ENCODE measurements at regions not wholly inside any gene's neighbourhood (a gene's known extent, or its start where the extent isn't known, plus 50 kb on each side); places are given as distances from the start of the nearest gene placed in this dataset.

DNA sequence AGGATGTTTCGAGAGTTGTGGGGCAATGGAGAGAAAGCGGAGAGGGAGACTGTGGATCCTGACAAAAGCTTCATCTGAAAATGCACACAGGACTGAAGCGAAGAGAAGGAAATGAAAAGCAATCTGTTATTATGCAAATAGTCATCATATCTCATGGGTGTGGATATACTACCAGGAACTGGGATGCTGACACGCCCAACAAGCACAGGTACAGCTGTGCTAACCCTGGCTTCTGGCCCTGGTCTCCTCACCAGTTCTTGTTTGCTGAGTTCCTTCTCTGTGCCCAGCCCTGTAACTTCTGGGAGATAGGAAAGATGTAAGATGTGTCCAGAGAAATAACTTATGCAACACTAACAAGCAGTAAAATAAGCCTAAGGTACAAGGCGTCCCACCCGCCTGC lies 358.8 kb downstream of the CMPK2 start:
- no peak for ATAC-seq
- no peak for TF ChIP-seq OSR1 (CRISPR knock-in tag; IDR thresholded peaks at IDR 0.05)
- no peak for TF ChIP-seq PPARA (CRISPR knock-in tag; IDR thresholded peaks at IDR 0.05; ENCODE audit: borderline replicate concordance)
- no peak for TF ChIP-seq ZNF8 (CRISPR knock-in tag; IDR thresholded peaks at IDR 0.05)
- TF ChIP-seq, protein P1, sequence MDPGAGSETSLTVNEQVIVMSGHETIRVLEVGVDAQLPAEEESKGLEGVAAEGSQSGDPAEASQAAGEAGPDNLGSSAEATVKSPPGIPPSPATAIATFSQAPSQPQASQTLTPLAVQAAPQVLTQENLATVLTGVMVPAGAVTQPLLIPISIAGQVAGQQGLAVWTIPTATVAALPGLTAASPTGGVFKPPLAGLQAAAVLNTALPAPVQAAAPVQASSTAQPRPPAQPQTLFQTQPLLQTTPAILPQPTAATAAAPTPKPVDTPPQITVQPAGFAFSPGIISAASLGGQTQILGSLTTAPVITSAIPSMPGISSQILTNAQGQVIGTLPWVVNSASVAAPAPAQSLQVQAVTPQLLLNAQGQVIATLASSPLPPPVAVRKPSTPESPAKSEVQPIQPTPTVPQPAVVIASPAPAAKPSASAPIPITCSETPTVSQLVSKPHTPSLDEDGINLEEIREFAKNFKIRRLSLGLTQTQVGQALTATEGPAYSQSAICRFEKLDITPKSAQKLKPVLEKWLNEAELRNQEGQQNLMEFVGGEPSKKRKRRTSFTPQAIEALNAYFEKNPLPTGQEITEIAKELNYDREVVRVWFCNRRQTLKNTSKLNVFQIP (CRISPR knock-in tag; IDR thresholded peaks at IDR 0.05; ENCODE audit: borderline replicate concordance, low read depth): no peak
- no peak for TF ChIP-seq TCF4 (CRISPR knock-in tag; IDR thresholded peaks at IDR 0.05; ENCODE audit: borderline replicate concordance)
- no peak for TF ChIP-seq TOX (CRISPR knock-in tag; IDR thresholded peaks at IDR 0.05; ENCODE audit: borderline replicate concordance)
- no peak for TF ChIP-seq ZNF70 (CRISPR knock-in tag; IDR thresholded peaks at IDR 0.05)
- TF ChIP-seq SNAI2 (CRISPR knock-in tag; IDR thresholded peaks at IDR 0.05): no peak
- no peak for TF ChIP-seq ESRRG (CRISPR knock-in tag; IDR thresholded peaks at IDR 0.05)
- no peak for TF ChIP-seq RARB (CRISPR knock-in tag; IDR thresholded peaks at IDR 0.05)
- no peak for TF ChIP-seq ZNF565 (CRISPR knock-in tag; conservative IDR thresholded peaks at IDR 0.05; ENCODE audit: low read depth)
- TF ChIP-seq, protein P2, sequence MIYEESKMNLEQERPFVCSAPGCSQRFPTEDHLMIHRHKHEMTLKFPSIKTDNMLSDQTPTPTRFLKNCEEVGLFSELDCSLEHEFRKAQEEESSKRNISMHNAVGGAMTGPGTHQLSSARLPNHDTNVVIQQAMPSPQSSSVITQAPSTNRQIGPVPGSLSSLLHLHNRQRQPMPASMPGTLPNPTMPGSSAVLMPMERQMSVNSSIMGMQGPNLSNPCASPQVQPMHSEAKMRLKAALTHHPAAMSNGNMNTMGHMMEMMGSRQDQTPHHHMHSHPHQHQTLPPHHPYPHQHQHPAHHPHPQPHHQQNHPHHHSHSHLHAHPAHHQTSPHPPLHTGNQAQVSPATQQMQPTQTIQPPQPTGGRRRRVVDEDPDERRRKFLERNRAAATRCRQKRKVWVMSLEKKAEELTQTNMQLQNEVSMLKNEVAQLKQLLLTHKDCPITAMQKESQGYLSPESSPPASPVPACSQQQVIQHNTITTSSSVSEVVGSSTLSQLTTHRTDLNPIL (CRISPR knock-in tag; IDR thresholded peaks at IDR 0.05; ENCODE audit: low read depth): no peak
- TF ChIP-seq, protein P3, sequence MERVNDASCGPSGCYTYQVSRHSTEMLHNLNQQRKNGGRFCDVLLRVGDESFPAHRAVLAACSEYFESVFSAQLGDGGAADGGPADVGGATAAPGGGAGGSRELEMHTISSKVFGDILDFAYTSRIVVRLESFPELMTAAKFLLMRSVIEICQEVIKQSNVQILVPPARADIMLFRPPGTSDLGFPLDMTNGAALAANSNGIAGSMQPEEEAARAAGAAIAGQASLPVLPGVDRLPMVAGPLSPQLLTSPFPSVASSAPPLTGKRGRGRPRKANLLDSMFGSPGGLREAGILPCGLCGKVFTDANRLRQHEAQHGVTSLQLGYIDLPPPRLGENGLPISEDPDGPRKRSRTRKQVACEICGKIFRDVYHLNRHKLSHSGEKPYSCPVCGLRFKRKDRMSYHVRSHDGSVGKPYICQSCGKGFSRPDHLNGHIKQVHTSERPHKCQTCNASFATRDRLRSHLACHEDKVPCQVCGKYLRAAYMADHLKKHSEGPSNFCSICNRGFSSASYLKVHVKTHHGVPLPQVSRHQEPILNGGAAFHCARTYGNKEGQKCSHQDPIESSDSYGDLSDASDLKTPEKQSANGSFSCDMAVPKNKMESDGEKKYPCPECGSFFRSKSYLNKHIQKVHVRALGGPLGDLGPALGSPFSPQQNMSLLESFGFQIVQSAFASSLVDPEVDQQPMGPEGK (CRISPR knock-in tag; IDR thresholded peaks at IDR 0.05; ENCODE audit: borderline replicate concordance): no peak
- no peak for TF ChIP-seq BACH2 (CRISPR knock-in tag; IDR thresholded peaks at IDR 0.05; ENCODE audit: borderline replicate concordance)
- no peak for TF ChIP-seq ZFP3 (CRISPR knock-in tag; IDR thresholded peaks at IDR 0.05)
- no peak for TF ChIP-seq CSDC2 (CRISPR knock-in tag; IDR thresholded peaks at IDR 0.05)

DNA sequence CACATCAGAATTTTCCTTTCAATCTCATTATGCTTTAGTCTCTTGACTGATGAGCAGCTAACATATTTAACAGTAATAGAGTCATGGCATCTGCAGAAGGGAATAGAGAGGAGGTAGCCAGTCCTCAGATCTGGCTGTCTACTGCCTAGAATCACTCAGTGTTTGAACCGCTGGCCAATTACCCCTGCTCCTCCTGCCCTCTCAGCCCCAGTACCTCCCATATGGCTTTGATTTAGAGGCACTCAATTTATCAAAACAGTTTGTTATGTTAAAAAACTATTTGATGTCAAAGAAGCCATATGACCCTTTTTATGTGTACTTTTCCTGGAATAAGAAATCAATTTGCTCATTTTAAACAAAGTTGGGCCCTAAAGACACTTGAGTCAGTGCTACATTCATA lies 355.2 kb downstream of the CMPK2 start:
- ATAC-seq: no peak
- TF ChIP-seq CSDC2 (CRISPR knock-in tag; IDR thresholded peaks at IDR 0.05) (no peak), ISL1 (CRISPR knock-in tag; IDR thresholded peaks at IDR 0.05) (0 out of 2 replicates have a peak, but pooled peaks have one; percentile 22), OSR1 (CRISPR knock-in tag; IDR thresholded peaks at IDR 0.05) (no peak), TOX (CRISPR knock-in tag; IDR thresholded peaks at IDR 0.05; ENCODE audit: borderline replicate concordance) (no peak), TCF4 (CRISPR knock-in tag; IDR thresholded peaks at IDR 0.05; ENCODE audit: borderline replicate concordance) (peak; percentile 66; the same call in 1 of the 2 replicates)
- TF ChIP-seq, protein P4, sequence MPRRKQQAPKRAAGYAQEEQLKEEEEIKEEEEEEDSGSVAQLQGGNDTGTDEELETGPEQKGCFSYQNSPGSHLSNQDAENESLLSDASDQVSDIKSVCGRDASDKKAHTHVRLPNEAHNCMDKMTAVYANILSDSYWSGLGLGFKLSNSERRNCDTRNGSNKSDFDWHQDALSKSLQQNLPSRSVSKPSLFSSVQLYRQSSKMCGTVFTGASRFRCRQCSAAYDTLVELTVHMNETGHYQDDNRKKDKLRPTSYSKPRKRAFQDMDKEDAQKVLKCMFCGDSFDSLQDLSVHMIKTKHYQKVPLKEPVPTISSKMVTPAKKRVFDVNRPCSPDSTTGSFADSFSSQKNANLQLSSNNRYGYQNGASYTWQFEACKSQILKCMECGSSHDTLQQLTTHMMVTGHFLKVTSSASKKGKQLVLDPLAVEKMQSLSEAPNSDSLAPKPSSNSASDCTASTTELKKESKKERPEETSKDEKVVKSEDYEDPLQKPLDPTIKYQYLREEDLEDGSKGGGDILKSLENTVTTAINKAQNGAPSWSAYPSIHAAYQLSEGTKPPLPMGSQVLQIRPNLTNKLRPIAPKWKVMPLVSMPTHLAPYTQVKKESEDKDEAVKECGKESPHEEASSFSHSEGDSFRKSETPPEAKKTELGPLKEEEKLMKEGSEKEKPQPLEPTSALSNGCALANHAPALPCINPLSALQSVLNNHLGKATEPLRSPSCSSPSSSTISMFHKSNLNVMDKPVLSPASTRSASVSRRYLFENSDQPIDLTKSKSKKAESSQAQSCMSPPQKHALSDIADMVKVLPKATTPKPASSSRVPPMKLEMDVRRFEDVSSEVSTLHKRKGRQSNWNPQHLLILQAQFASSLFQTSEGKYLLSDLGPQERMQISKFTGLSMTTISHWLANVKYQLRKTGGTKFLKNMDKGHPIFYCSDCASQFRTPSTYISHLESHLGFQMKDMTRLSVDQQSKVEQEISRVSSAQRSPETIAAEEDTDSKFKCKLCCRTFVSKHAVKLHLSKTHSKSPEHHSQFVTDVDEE (CRISPR knock-in tag; IDR thresholded peaks at IDR 0.05): 0 out of 2 replicates have a peak, but pooled peaks have one; percentile 16

DNA sequence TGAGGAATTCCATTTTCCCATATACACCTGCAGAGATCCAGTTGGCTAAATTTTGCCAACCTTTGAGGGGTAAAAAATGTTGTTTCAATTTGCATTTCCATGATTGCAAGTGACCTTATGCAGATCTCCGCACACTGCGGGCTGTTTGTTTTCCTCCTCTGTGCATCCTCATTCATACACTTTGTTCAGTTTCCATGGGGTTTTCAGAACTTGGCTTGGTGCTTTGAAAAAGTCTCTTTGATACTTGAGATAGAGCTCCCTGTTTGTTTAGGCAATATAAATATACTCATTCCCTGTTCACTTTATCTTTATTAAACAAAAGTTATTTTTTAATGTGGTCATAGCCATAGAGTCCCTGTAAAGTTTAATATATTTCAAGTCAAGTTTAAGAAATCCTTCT lies 353.1 kb downstream of the CMPK2 start:
- ATAC-seq: no peak
- no peak for TF ChIP-seq TCF4 (CRISPR knock-in tag; IDR thresholded peaks at IDR 0.05; ENCODE audit: borderline replicate concordance)
- TF ChIP-seq, protein P4 (CRISPR knock-in tag; IDR thresholded peaks at IDR 0.05): no peak
- TF ChIP-seq ESRRG (CRISPR knock-in tag; IDR thresholded peaks at IDR 0.05): no peak
- no peak for TF ChIP-seq ISL1 (CRISPR knock-in tag; IDR thresholded peaks at IDR 0.05)
- no peak for TF ChIP-seq RARB (CRISPR knock-in tag; IDR thresholded peaks at IDR 0.05)
- no peak for TF ChIP-seq CSDC2 (CRISPR knock-in tag; IDR thresholded peaks at IDR 0.05)
- TF ChIP-seq ZNF70 (CRISPR knock-in tag; IDR thresholded peaks at IDR 0.05): no peak
- TF ChIP-seq PPARA (CRISPR knock-in tag; IDR thresholded peaks at IDR 0.05; ENCODE audit: borderline replicate concordance): no peak
- no peak for TF ChIP-seq SNAI2 (CRISPR knock-in tag; IDR thresholded peaks at IDR 0.05)
- TF ChIP-seq, protein P1 (CRISPR knock-in tag; IDR thresholded peaks at IDR 0.05; ENCODE audit: borderline replicate concordance, low read depth): no peak
- TF ChIP-seq, protein P2 (CRISPR knock-in tag; IDR thresholded peaks at IDR 0.05; ENCODE audit: low read depth): no peak
- no peak for TF ChIP-seq ZNF8 (CRISPR knock-in tag; IDR thresholded peaks at IDR 0.05)
- no peak for TF ChIP-seq ZC3H10 (CRISPR knock-in tag; IDR thresholded peaks at IDR 0.05)
- TF ChIP-seq, protein P5, sequence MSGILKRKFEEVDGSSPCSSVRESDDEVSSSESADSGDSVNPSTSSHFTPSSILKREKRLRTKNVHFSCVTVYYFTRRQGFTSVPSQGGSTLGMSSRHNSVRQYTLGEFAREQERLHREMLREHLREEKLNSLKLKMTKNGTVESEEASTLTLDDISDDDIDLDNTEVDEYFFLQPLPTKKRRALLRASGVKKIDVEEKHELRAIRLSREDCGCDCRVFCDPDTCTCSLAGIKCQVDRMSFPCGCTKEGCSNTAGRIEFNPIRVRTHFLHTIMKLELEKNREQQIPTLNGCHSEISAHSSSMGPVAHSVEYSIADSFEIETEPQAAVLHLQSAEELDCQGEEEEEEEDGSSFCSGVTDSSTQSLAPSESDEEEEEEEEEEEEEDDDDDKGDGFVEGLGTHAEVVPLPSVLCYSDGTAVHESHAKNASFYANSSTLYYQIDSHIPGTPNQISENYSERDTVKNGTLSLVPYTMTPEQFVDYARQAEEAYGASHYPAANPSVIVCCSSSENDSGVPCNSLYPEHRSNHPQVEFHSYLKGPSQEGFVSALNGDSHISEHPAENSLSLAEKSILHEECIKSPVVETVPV (CRISPR knock-in tag; IDR thresholded peaks at IDR 0.05): no peak
- TF ChIP-seq ZNF565 (CRISPR knock-in tag; conservative IDR thresholded peaks at IDR 0.05; ENCODE audit: low read depth): no peak
- TF ChIP-seq BACH2 (CRISPR knock-in tag; IDR thresholded peaks at IDR 0.05; ENCODE audit: borderline replicate concordance): no peak

Measured in SK-N-SH treated with all-trans-retinoic acid at 6 μM for 48 hours (cell line).